Activated CD4-positive, alpha-beta T cell treated with anti-CD3 and anti-CD28 coated beads for 36 hours (primary cell): ENCODE measurements at regions not wholly inside any gene's neighbourhood (a gene's known extent, or its start where the extent isn't known, plus 50 kb on each side); places are given as distances from the start of the nearest gene placed in this dataset.
A peak's percentile ranks its signal among the peaks of the same experiment; 100 is the strongest.
"Not testable (repeated sequence)": the region's sequence is repeated elsewhere in the genome, so short reads cannot be mapped to it uniquely, and the experiment has no call there.

Source experiments
- ATAC-seq: fragments of 200-7000 bp; cut with Tn5 transposase; one replicate; pipeline ENCODE4 v1.10.0; 2021; ENCODE audit warnings: mild to moderate bottlenecking, moderate library complexity
- CTCF ChIA-PET: fragments of 350-600 bp; sonication (Branson Sonifier 250); formaldehyde crosslinking; loops from one replicate; lab custom pipeline; 2021; ENCODE audit warnings: antibody characterized with exemption; lab: Charles Lee
- POLR2A ChIA-PET: fragments of 350-600 bp; sonication (Branson Sonifier 250); formaldehyde crosslinking; loops from one replicate; lab custom pipeline; 2021; ENCODE audit warnings: antibody characterized with exemption, inconsistent platforms; lab: Charles Lee
- DNase-seq: peaks from one replicate; pipeline ENCODE4 v3.0.0-alpha.2; 2020
- H3K27ac Mint-ChIP-seq: one replicate; pipeline ENCODE4 v1.8.0; 2021; ENCODE audit warnings: mixed read lengths
- H3K27me3 Mint-ChIP-seq: one replicate; pipeline ENCODE4 v1.8.0; 2021; ENCODE audit warnings: mixed read lengths
- H3K36me3 Mint-ChIP-seq: one replicate; pipeline ENCODE4 v1.8.0; 2021; ENCODE audit warnings: low read depth, mixed read lengths
- H3K4me1 Mint-ChIP-seq: one replicate; pipeline ENCODE4 v1.8.0; 2021; ENCODE audit warnings: mixed read lengths
- H3K4me3 Mint-ChIP-seq: one replicate; pipeline ENCODE4 v1.8.0; 2021; ENCODE audit warnings: mild to moderate bottlenecking, moderate library complexity, mixed read lengths
- H3K9me3 Mint-ChIP-seq: one replicate; pipeline ENCODE4 v1.8.0; 2021; ENCODE audit warnings: low read depth, mixed read lengths
- intact Hi-C, 2 experiments: fragments of 100-400 bp; cut with DNase I in 1 of 2; cut with micrococcal nuclease in 1 of 2; formaldehyde crosslinking; loops; one replicate each; pipeline versions ENCODE4 v1.14.2 to v1.15.1; 2022 to 2024; cut with DNase I, micrococcal nuclease

- H3K9me3 Mint-ChIP-seq, H3K4me3 Mint-ChIP-seq, POLR2A ChIA-PET, intact Hi-C loops, DNase-seq, H3K36me3 Mint-ChIP-seq, H3K27me3 Mint-ChIP-seq, H3K27ac Mint-ChIP-seq: not testable (repeated sequence)
- ATAC-seq, result peak; percentile 85
- peaks cover 40% of the 10 kb centered on the region for H3K4me1 Mint-ChIP-seq
- CTCF ChIA-PET, result interaction anchor here (0.8 to 1.2 kb wide), 3 partner anchors 16 to 55 kb away, joined by 3 to 4 read pairs (median 4); no protein-coding TSS in a partner anchor
Observed at GRCh38 chr14:106717544-106717943, 1191.2 kb downstream of the TMEM121 start.

- peaks cover 46% of the 10 kb centered on the region for H3K4me1 Mint-ChIP-seq
- ATAC-seq, H3K27me3 Mint-ChIP-seq, H3K9me3 Mint-ChIP-seq, H3K36me3 Mint-ChIP-seq, H3K27ac Mint-ChIP-seq, H3K4me3 Mint-ChIP-seq, POLR2A ChIA-PET, CTCF ChIA-PET: not testable (repeated sequence)
- intact Hi-C loops, result loop anchor here in 1 of 2 experiments (10.0 kb wide), 1 partner anchor 55 kb away; no protein-coding TSS in a partner anchor
- DNase-seq, result peak; percentile 48
Observed at GRCh38 chr14:106719880-106720279, 1193.5 kb downstream of the TMEM121 start.

- Mint-ChIP-seq H3K4me1 (peaks cover 44% of the 10 kb centered on the region), H3K27ac (peak overlapping the region; percentile 51)
- H3K9me3 Mint-ChIP-seq, H3K4me3 Mint-ChIP-seq, H3K27me3 Mint-ChIP-seq, DNase-seq, H3K36me3 Mint-ChIP-seq, CTCF ChIA-PET, POLR2A ChIA-PET: not testable (repeated sequence)
- ATAC-seq, result peak; percentile 31
- intact Hi-C loops, result loop anchor here (1.0 to 10.0 kb wide), 2 partner anchors 46 to 53 kb away; no protein-coding TSS in a partner anchor
Observed at GRCh38 chr14:106721926-106722325, 1195.5 kb downstream of the TMEM121 start.

- ATAC-seq, result peak; percentile 86
- H3K36me3 Mint-ChIP-seq, DNase-seq, POLR2A ChIA-PET, H3K9me3 Mint-ChIP-seq, CTCF ChIA-PET, H3K27me3 Mint-ChIP-seq, H3K4me3 Mint-ChIP-seq: not testable (repeated sequence)
- peak overlapping the region; percentile 65 for H3K27ac Mint-ChIP-seq
- peaks cover 53% of the 10 kb centered on the region for H3K4me1 Mint-ChIP-seq
- intact Hi-C loops, result loop anchor here (1.0 to 10.0 kb wide), 2 partner anchors 45 to 52 kb away; no protein-coding TSS in a partner anchor
Observed at GRCh38 chr14:106722813-106723687, 1196.7 kb downstream of the TMEM121 start.

GRCh38 chr14:106727962-106728361, 1201.6 kb downstream of the TMEM121 start:
- CTCF ChIA-PET, result interaction anchor here (0.6 kb wide), 1 partner anchor 116 kb away, joined by 3 read pairs; no protein-coding TSS in a partner anchor

GRCh38 chr14:106728611-106729010, 1202.2 kb downstream of the TMEM121 start:
- ChIA-PET POLR2A (no interaction called here), CTCF (interaction anchor here (0.6 to 1.1 kb wide), 2 partner anchors 10 to 117 kb away, joined by 3 to 4 read pairs; no protein-coding TSS in a partner anchor)
- Mint-ChIP-seq H3K4me3 (no peak overlapping the region), H3K27me3 (no peaks in the 10 kb centered on the region), H3K4me1 (peaks cover 18% of the 10 kb centered on the region), H3K9me3 (no peaks in the 10 kb centered on the region), H3K36me3 (no peaks in the 10 kb centered on the region), H3K27ac (no peak overlapping the region)
- ATAC-seq, result no peak
- no peak for DNase-seq
- intact Hi-C loops, result loop anchor here in 1 of 2 experiments (10.0 kb wide), 1 partner anchor 46 kb away; no protein-coding TSS in a partner anchor

More at GRCh38 chr14:106727962-106728361, 1201.6 kb downstream of the TMEM121 start:
- H3K27ac Mint-ChIP-seq, POLR2A ChIA-PET, H3K36me3 Mint-ChIP-seq, H3K27me3 Mint-ChIP-seq, H3K9me3 Mint-ChIP-seq, H3K4me3 Mint-ChIP-seq: not testable (repeated sequence)
- DNase-seq (peak; percentile 44), ATAC-seq (peak; percentile 49)
- intact Hi-C loops, result loop anchor here in 1 of 2 experiments (10.0 kb wide), 1 partner anchor 47 kb away; no protein-coding TSS in a partner anchor
- H3K4me1 Mint-ChIP-seq, result peaks cover 23% of the 10 kb centered on the region

GRCh38 chr14:106729551-106729950, 1203.2 kb downstream of the TMEM121 start:
- peak; percentile 42 for ATAC-seq

GRCh38 chr14:106733771-106734170, 1207.4 kb downstream of the TMEM121 start:
- no peak overlapping the region for H3K27ac Mint-ChIP-seq
- ChIA-PET CTCF (interaction anchor here (0.8 to 1.3 kb wide), 2 partner anchors 16 to 40 kb away, joined by 3 read pairs; no protein-coding TSS in a partner anchor), POLR2A (no interaction called here)
- no peaks in the 10 kb centered on the region for H3K9me3 Mint-ChIP-seq
- H3K27me3 Mint-ChIP-seq, result no peaks in the 10 kb centered on the region
- ATAC-seq (no peak), DNase-seq (no peak)
- H3K36me3 Mint-ChIP-seq, result no peaks in the 10 kb centered on the region
- no peak overlapping the region for H3K4me3 Mint-ChIP-seq
- peaks cover 2% of the 10 kb centered on the region for H3K4me1 Mint-ChIP-seq
- intact Hi-C loops, result no loop called here

More at GRCh38 chr14:106729551-106729950, 1203.2 kb downstream of the TMEM121 start:
- no peaks in the 10 kb centered on the region for H3K36me3 Mint-ChIP-seq
- CTCF ChIA-PET, result interaction anchor here (1.1 to 1.7 kb wide), 3 partner anchors 9 to 11 kb away, joined by 4 to 8 read pairs (median 5); no protein-coding TSS in a partner anchor
- intact Hi-C loops, result loop anchor here in 1 of 2 experiments (10.0 kb wide), 1 partner anchor 45 kb away; no protein-coding TSS in a partner anchor
- H3K27me3 Mint-ChIP-seq, result no peaks in the 10 kb centered on the region
- H3K9me3 Mint-ChIP-seq, result no peaks in the 10 kb centered on the region
- DNase-seq, result no peak
- POLR2A ChIA-PET, result no interaction called here
- H3K4me3 Mint-ChIP-seq, result no peak overlapping the region
- H3K27ac Mint-ChIP-seq, result no peak overlapping the region
- peaks cover 14% of the 10 kb centered on the region for H3K4me1 Mint-ChIP-seq

GRCh38 chr14:106737021-106737420, 1210.6 kb downstream of the TMEM121 start:
- Mint-ChIP-seq H3K4me1 (peaks cover 13% of the 10 kb centered on the region), H3K27ac (no peak overlapping the region), H3K36me3 (no peaks in the 10 kb centered on the region), H3K4me3 (no peak overlapping the region), H3K9me3 (no peaks in the 10 kb centered on the region), H3K27me3 (no peaks in the 10 kb centered on the region)
- ATAC-seq (no peak), DNase-seq (no peak)
- intact Hi-C loops, result no loop called here
- ChIA-PET CTCF (interaction anchor here (1.1 to 2.4 kb wide), 2 partner anchors 10 to 18 kb away, joined by 4 to 7 read pairs; no protein-coding TSS in a partner anchor), POLR2A (no interaction called here)

GRCh38 chr14:106738075-106738474, 1211.7 kb downstream of the TMEM121 start:
- Mint-ChIP-seq H3K27me3 (no peaks in the 10 kb centered on the region), H3K27ac (no peak overlapping the region), H3K4me1 (peaks cover 13% of the 10 kb centered on the region), H3K9me3 (no peaks in the 10 kb centered on the region), H3K4me3 (no peak overlapping the region), H3K36me3 (no peaks in the 10 kb centered on the region)
- intact Hi-C loops, result no loop called here
- ChIA-PET CTCF (interaction anchor here (0.7 to 2.4 kb wide), 7 partner anchors 8 to 101 kb away, joined by 3 to 7 read pairs (median 4); no protein-coding TSS in a partner anchor), POLR2A (no interaction called here)
- ATAC-seq (no peak), DNase-seq (peak; percentile 46)

GRCh38 chr14:106738598-106739258, 1212.3 kb downstream of the TMEM121 start:
- H3K4me3 Mint-ChIP-seq, POLR2A ChIA-PET, ATAC-seq, H3K9me3 Mint-ChIP-seq, H3K27ac Mint-ChIP-seq, H3K36me3 Mint-ChIP-seq, intact Hi-C loops, H3K27me3 Mint-ChIP-seq: not testable (repeated sequence)
- peaks cover 13% of the 10 kb centered on the region for H3K4me1 Mint-ChIP-seq
- DNase-seq, result peak; percentile 58
- CTCF ChIA-PET, result interaction anchor here (0.7 to 1.6 kb wide), 5 partner anchors 9 to 100 kb away, joined by 3 to 5 read pairs (median 3); no protein-coding TSS in a partner anchor
